ENCODE measurements at regions not wholly inside any gene's neighbourhood (a gene's known extent, or its start where the extent isn't known, plus 50 kb on each side); places are given as distances from the start of the nearest gene placed in this dataset.

GRCh38 chr1:169042377-169042776, 64.1 kb upstream of the ATP1B1 start:
- TF ChIP-seq CTCF (IDR thresholded peaks at IDR 0.05) (no peak), POLR2AphosphoS5 (IDR thresholded peaks at IDR 0.05; ENCODE audit: insufficient read depth in 1 of 2, low read depth in 1 of 2) (no peak), POLR2A (IDR thresholded peaks at IDR 0.05) (no peak)
